GM19452 (cell line): ENCODE measurements at regions not wholly inside any gene's neighbourhood (a gene's known extent, or its start where the extent isn't known, plus 50 kb on each side); places are given as distances from the start of the nearest gene placed in this dataset.

Experiments used
- ATAC-seq: cut with Tn5 transposase; IDR thresholded peaks from one replicate; pipeline ENCODE4 v1.9.1; 2021; ENCODE audit not compliant: unreplicated experiment

- ATAC-seq = no peak
These were observed 653.0 kb upstream of the BOD1L1 start for GRCh38 chr4:14280567-14280966.

- no peak for ATAC-seq
These were observed 657.1 kb upstream of the BOD1L1 start for GRCh38 chr4:14284578-14284977.

- ATAC-seq = no peak
These were observed 662.2 kb upstream of the BOD1L1 start for GRCh38 chr4:14289708-14290107.

- no peak for ATAC-seq
These were observed 666.1 kb upstream of the BOD1L1 start for GRCh38 chr4:14293582-14293981.

- ATAC-seq = no peak
These were observed 667.1 kb upstream of the BOD1L1 start for GRCh38 chr4:14294611-14295010.

- no peak for ATAC-seq
These were observed 671.6 kb upstream of the BOD1L1 start for GRCh38 chr4:14299166-14299565.

GRCh38 chr4:14302021-14302420, 674.5 kb upstream of the BOD1L1 start:
- ATAC-seq = no peak

GRCh38 chr4:14303856-14304255, 676.3 kb upstream of the BOD1L1 start:
- ATAC-seq = no peak

GRCh38 chr4:14308229-14308651, 680.7 kb upstream of the BOD1L1 start:
- ATAC-seq = no peak

GRCh38 chr4:14309431-14309830, 681.9 kb upstream of the BOD1L1 start:
- ATAC-seq = no peak

GRCh38 chr4:14313757-14314156, 686.2 kb upstream of the BOD1L1 start:
- ATAC-seq = no peak

- no peak for ATAC-seq
These were observed 687.2 kb upstream of the CPEB2 start for GRCh38 chr4:14315129-14315528.

- no peak for ATAC-seq
These were observed 684.9 kb upstream of the CPEB2 start for GRCh38 chr4:14317351-14317750.

GRCh38 chr4:14318671-14319070, 683.6 kb upstream of the CPEB2 start:
- no peak for ATAC-seq

- no peak for ATAC-seq
These were observed 680.6 kb upstream of the CPEB2 start for GRCh38 chr4:14321723-14322122.

- no peak for ATAC-seq
These were observed 679.1 kb upstream of the CPEB2 start for GRCh38 chr4:14323191-14323590.

- ATAC-seq = no peak
These were observed 673.1 kb upstream of the CPEB2 start for GRCh38 chr4:14329228-14329627.

GRCh38 chr4:14333616-14334015, 668.7 kb upstream of the CPEB2 start:
- ATAC-seq = no peak

- no peak for ATAC-seq
These were observed 668.1 kb upstream of the CPEB2 start for GRCh38 chr4:14334166-14334565.

GRCh38 chr4:14335872-14336271, 666.4 kb upstream of the CPEB2 start:
- no peak for ATAC-seq

GRCh38 chr4:14336656-14337055, 665.6 kb upstream of the CPEB2 start:
- no peak for ATAC-seq

- no peak for ATAC-seq
These were observed 664.2 kb upstream of the CPEB2 start for GRCh38 chr4:14337892-14338584.

GRCh38 chr4:14338585-14339265, 663.6 kb upstream of the CPEB2 start:
- no peak for ATAC-seq
